GM12892 (cell line): ENCODE measurements at regions not wholly inside any gene's neighbourhood (a gene's known extent, or its start where the extent isn't known, plus 50 kb on each side); places are given as distances from the start of the nearest gene placed in this dataset.

Experiments used
- DNase-seq: peaks from one replicate; pipeline ENCODE4 v3.0.0; 2011; ENCODE audit not compliant: insufficient read length
- FAIRE-seq: peaks from 2 replicates; lab custom pipeline; 2011; peaks lifted over from hg19 to GRCh38; lab: Jason Lieb, UNC
- POLR2A ChIP-seq: IDR thresholded peaks from 2 replicates; pipeline ENCODE4 v1.6.1; 2011; ENCODE audit warnings: low read depth, low read length, control low read depth
- POLR2AphosphoS5 ChIP-seq: IDR thresholded peaks from 2 replicates; pipeline ENCODE4 v1.6.1; 2011; ENCODE audit warnings: low read depth, low read length, control low read depth
- TAF1 ChIP-seq: IDR thresholded peaks from 2 replicates; pipeline ENCODE4 v1.6.1; 2011; ENCODE audit warnings: low read depth, mild to moderate bottlenecking, control low read depth, low read length, borderline replicate concordance

DNA sequence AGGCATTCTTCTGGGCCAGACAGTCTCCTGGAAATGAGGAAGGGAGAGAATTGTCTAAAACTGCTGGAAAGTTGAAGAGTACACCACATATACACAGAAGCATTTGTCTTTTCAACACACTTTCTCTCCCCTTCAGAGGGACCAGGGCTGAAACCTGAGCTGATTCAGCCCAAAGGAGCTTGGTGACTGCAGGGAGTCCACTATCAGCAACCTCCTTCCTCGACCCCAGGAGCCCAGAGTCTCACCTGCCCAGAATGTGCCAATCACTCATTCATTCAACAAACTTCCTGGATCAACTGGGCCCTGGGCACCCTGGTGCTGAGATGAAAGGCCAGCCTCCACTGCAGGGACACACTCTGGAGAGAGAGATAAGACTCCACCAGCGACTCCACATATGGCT is 128.9 kb upstream of the VSTM2B start:
- no peak for FAIRE-seq
- no peak for DNase-seq
- TF ChIP-seq POLR2A, result no peak
- no peak for TF ChIP-seq TAF1
- TF ChIP-seq POLR2AphosphoS5, result no peak

DNA sequence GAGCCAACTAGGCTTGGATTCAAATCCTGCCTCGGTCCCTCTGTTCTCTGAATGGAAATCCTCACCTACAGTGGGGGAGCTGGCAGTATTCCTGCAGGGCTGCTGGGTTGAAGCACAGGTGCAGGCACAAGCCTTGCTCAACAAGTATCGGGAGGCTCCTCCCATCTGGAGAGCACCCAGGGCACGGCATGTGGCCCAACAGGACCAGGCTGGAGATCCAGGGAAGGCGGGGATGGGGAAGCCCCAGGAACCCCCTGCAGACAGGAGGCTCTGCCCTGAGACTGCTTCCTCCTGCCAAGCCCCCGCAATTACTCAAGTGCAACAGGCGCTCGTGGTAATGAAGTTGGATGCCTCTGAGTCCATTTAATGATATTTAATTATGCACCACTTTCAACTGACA is 128.0 kb upstream of the VSTM2B start:
- TF ChIP-seq POLR2A, result no peak
- no peak for TF ChIP-seq TAF1
- no peak for TF ChIP-seq POLR2AphosphoS5
- no peak for DNase-seq
- no peak for FAIRE-seq

DNA sequence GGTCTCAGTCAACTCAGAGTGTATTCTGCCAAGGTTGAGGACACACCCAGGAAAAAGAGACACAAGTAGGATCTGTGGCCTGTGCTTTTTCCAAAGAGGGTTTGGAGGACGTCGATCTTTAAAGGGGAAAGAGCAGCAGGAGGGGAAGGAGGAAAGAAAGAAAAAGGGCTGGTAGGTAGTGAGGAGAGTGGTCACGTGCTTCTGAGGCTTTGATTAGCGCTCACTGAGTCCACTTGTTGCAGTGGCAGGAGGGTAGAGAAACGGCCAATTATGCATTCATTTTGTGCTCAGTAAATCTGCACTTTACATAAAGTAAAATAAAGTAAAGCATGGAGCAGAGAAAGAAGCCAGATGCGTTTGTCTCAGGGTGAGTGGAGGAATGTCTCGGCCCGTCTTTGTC is 126.0 kb upstream of the VSTM2B start:
- FAIRE-seq, result no peak
- no peak for DNase-seq
- TF ChIP-seq POLR2AphosphoS5 (no peak), TAF1 (no peak), POLR2A (no peak)

DNA sequence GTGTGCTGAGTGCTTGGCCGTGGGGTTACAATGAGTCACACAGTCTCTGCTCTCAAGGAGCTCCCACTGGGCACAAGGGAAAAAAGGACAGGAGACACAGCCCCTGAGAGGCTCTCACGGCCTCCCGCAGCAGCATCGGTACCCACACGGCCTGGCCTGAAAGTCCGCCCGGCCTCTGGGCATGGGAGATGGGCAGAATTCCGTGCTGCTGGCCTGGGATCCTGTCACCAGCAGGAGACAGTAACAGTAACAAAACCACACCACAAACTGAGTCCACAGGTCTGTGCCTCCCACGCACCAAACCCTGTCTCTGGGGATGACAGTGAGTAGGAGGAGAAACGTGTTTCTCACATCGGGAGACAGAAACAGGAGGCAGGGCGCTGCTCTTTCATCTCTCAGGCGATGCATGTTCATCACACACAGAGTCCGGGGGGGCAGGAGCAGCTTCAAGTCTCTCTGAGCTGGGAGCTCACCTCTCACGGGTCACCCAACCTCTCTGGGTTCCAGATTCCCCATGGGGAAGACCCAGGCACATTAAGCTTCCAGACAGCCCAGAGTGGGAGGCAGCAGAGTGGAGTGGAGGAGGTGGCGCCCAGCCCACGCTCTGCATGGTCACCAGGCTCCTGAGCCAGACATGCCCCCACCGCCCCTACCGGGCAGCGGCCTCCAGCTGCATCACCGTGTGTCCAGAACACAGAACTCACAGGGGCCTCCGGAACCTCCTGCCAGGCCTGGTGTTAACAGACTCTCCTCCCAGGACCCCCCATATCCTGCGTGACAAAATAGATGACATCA is 124.7 kb upstream of the VSTM2B start:
- TF ChIP-seq POLR2A (no peak), POLR2AphosphoS5 (no peak), TAF1 (no peak)
- FAIRE-seq, result no peak
- DNase-seq, result no peak

DNA sequence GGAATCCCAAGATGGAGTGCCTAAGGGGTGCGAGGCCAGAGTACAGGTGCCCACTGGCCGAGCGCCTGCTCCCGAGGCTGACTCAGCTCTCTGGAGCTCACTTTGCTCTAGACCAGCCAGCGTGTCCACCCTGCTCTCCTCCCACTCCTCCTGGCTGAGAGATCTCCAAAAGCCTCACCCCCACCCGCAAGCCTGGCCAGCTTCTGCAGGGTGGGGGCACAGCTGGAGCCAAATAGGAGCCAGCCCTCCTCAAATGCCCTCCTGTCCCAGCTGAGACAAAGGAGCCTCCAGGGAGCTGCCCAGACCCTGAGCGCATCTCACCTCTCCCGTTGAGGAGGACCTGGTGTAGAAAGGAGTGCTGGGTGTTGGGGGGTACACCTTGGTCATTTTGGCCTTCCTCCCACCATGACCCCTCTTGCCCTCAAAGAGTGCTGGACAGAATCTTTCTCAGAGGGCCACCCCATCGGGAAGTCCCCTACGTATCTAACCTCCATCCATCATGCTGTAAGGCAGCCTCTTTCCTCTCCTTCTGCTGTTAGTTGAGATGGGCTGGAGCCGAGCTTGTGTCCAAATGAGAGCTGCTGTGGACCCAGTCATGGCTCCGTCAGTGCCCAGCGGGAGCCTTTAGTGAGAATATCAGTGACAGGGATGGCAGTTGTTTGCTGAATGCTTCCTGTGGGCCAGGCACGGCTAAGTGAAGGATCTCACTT is 123.9 kb upstream of the VSTM2B start:
- TF ChIP-seq POLR2AphosphoS5, result no peak
- TF ChIP-seq TAF1, result no peak
- TF ChIP-seq POLR2A, result no peak
- FAIRE-seq (no peak), DNase-seq (no peak)

DNA sequence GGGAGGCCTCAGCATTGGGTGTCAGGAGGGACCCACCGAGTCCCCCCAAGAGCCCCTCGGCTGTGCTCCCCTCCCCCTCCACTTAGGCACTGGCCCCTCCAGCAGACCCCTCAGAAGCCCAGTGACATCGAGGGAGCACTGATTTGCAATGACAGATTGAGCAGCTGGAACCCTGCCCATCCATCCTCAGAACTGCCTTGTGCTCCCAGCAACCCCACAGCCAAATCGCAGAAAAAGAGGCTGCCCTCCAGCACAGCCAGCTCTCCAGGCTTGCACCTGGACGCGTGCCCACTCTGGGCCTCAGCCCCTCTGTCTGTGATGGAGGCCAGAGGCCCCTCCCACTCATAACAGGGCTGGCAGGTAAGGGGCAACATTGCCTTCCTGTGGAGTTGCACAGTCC is 123.2 kb upstream of the VSTM2B start:
- DNase-seq (no peak), FAIRE-seq (no peak)
- TF ChIP-seq TAF1, result no peak
- no peak for TF ChIP-seq POLR2A
- TF ChIP-seq POLR2AphosphoS5, result no peak

DNA sequence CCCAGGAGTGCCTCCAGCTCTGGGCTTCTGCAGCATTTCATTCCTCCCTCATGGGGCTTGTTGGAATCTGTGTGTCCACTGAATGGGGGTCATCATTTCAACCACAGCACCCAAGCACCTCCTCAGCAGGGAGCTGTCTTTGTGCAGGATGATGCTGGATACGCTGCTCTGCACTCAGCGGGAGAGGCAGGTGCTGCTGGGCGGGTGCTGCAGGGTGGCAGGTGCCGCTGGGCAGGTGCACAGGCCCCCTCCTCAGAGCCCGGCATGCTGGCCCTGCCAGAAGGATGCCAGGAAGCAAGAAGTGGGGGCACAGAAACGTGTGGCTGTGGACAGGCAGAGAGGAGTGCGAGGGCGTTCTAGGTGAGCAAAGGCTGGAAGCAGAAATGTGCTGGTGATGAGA is 121.8 kb upstream of the VSTM2B start:
- DNase-seq, result no peak
- no peak for FAIRE-seq
- no peak for TF ChIP-seq POLR2A
- TF ChIP-seq TAF1, result no peak
- no peak for TF ChIP-seq POLR2AphosphoS5

DNA sequence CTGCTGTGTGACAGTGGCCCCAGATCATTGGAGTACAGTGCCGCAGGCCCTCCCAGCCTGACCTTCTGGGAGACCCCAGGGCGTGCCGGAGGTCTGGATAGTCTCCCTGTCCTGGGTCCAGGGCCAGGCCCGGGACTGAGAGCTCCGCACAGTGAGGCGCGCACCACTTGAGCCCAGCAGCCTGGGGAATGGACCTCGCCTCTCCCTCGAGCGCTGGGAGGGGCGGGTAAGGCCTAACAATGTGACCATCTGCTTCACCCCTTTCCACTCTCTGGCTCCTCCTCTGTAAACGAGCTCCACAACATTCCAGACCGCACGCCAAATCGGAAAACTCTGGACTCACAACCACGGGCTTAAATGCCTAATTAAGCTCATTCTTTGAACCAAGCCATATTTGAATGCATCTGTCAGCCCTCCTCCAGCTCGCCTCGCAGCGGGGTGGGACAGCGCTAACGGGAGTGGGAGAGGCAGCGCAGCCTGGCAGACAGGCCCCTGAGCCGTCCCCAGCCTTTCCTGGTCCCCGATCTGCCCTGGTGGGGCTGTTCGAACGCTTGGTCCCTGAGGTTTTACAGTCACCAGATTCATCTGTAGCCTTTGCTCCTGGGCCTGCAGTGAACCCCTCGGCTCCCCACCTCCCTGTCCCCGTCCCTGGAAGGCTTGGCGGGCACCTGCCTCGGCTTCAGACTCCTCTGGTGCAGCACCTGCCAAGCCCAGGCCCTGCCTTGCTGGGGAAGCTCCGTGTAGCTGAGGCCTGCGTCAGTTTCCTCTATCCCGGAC is 120.7 kb upstream of the VSTM2B start:
- TF ChIP-seq TAF1, result no peak
- no peak for TF ChIP-seq POLR2A
- no peak for TF ChIP-seq POLR2AphosphoS5
- no peak for FAIRE-seq
- no peak for DNase-seq

DNA sequence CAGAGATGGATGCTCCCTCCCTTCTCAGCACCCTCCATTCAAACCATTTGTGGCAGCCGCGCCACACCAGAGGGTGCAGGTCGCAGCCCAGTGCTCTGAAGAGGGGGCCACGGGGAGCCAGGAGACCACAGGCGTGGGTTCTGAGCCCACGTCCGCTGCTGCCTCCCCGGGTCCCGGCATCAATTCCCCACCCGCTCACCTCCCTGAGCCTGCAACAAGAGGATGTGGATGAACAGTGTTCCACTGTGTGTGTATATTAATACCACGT is 120.1 kb upstream of the VSTM2B start:
- DNase-seq (no peak), FAIRE-seq (no peak)
- TF ChIP-seq TAF1, result no peak
- TF ChIP-seq POLR2A, result no peak
- TF ChIP-seq POLR2AphosphoS5, result no peak

DNA sequence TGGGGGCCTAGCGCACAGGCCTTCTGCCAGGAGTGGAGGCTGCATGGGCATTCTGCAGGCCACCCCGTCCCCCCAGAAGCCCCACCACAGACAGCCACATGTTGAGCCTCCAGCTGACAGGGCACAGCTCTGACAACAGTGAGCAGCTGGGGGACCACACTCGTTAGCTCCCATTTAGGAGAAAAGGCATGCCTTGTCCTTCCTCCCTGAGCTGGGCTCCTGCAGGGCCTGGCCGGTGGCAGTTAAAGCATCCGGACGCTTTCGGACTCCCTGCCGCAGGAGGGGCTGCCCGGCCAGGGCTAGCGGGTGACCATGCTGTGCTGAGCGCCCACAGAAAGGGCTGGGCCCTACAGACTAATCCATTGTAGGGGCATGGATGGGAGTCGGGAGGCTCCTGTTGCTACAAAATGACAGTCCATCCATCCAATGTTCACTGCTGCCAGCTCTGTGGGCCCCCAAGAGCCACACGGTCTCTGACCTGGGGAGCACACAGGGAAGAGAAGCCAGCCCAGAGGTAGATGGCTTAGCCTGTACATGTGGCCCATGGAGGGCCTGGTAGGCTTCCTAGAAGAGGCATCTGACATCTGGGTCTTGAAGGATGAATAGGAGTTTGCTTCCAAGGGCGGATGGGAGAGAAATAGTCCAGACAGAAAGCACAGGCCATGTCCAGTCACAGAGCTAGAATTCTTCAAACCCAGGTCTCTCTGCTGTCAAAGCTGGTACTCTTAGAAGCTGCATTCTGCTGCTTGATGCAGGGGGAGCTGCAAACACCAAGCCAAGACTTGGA is 116.5 kb upstream of the VSTM2B start:
- DNase-seq, result no peak
- FAIRE-seq, result no peak
- TF ChIP-seq POLR2AphosphoS5 (no peak), POLR2A (no peak), TAF1 (no peak)

DNA sequence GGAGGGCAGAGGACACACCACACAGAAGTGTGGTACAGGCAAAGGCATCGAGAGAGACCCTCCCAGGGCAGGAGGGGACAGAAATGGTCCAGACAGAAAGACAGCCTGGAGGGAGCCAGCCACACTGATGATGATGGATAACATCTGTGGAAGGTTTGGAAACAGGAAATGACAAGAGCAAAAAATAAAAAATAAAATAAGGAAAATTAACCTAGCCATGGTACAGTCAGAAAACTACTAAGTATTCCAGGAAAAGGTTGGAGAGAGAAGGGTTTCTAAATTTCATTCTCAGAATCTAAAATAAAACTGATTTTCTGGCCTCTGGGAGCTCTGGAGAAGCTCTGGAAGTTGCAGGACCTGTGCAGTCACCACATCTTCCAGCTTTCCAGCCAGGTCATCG is 115.2 kb upstream of the VSTM2B start:
- no peak for DNase-seq
- TF ChIP-seq POLR2AphosphoS5 (no peak), TAF1 (no peak), POLR2A (no peak)
- FAIRE-seq, result no peak
